ENCODE measurements at regions not wholly inside any gene's neighbourhood (a gene's known extent, or its start where the extent isn't known, plus 50 kb on each side); places are given as distances from the start of the nearest gene placed in this dataset.

- no peak for TF ChIP-seq CTCF (IDR thresholded peaks at IDR 0.05)
- TF ChIP-seq ZFX (IDR thresholded peaks at IDR 0.05; ENCODE audit: borderline replicate concordance), result no peak
- H3K27ac ChIP-seq, result no peak overlapping the region
Measured at GRCh38 chr12:111138016-111138415, 217.6 kb upstream of the MYL2 start.

GRCh38 chr12:111135293-111135832 lies 215.0 kb upstream of the MYL2 start:
- TF ChIP-seq CTCF (IDR thresholded peaks at IDR 0.05), result no peak
- no peak for TF ChIP-seq ZFX (IDR thresholded peaks at IDR 0.05; ENCODE audit: borderline replicate concordance)
- no peak overlapping the region for H3K27ac ChIP-seq

- TF ChIP-seq ZFX (IDR thresholded peaks at IDR 0.05; ENCODE audit: borderline replicate concordance) (no peak), CTCF (IDR thresholded peaks at IDR 0.05) (no peak)
Measured at GRCh38 chr12:111130336-111130735, 210.0 kb upstream of the MYL2 start.

GRCh38 chr12:111129149-111129767 lies 208.9 kb upstream of the MYL2 start:
- no peak overlapping the region for H3K27ac ChIP-seq
- TF ChIP-seq CTCF (IDR thresholded peaks at IDR 0.05) (no peak), ZFX (IDR thresholded peaks at IDR 0.05; ENCODE audit: borderline replicate concordance) (no peak)

More at GRCh38 chr12:111130336-111130735, 210.0 kb upstream of the MYL2 start:
- no peak overlapping the region for H3K27ac ChIP-seq

GRCh38 chr12:111126331-111126730 lies 206.0 kb upstream of the MYL2 start:
- no peak for TF ChIP-seq CTCF (IDR thresholded peaks at IDR 0.05)
- no peak for TF ChIP-seq ZFX (IDR thresholded peaks at IDR 0.05; ENCODE audit: borderline replicate concordance)
- H3K27ac ChIP-seq, result no peak overlapping the region

- TF ChIP-seq CTCF (IDR thresholded peaks at IDR 0.05) (no peak), ZFX (IDR thresholded peaks at IDR 0.05; ENCODE audit: borderline replicate concordance) (no peak)
- no peak overlapping the region for H3K27ac ChIP-seq
Measured at GRCh38 chr12:111124183-111124582, 203.8 kb upstream of the MYL2 start.

GRCh38 chr12:111123390-111123789 lies 203.0 kb upstream of the MYL2 start:
- H3K27ac ChIP-seq, result no peak overlapping the region
- TF ChIP-seq ZFX (IDR thresholded peaks at IDR 0.05; ENCODE audit: borderline replicate concordance) (no peak), CTCF (IDR thresholded peaks at IDR 0.05) (no peak)
